ENCODE measurements at regions not wholly inside any gene's neighbourhood (a gene's known extent, or its start where the extent isn't known, plus 50 kb on each side); places are given as distances from the start of the nearest gene placed in this dataset.

- no peak for TF ChIP-seq CTCF (conservative IDR thresholded peaks at IDR 0.05)
- TF ChIP-seq EZH2 (IDR thresholded peaks at IDR 0.05; ENCODE audit: low read depth), result no peak
Measured at GRCh38 chr2:176678571-176678970, 409.3 kb downstream of the MTX2 start.

Measured in PC-9 (cell line).